Lower leg skin (tissue), 3 donors: ENCODE measurements at regions not wholly inside any gene's neighbourhood (a gene's known extent, or its start where the extent isn't known, plus 50 kb on each side); places are given as distances from the start of the nearest gene placed in this dataset.

Source experiments
- POLR2A ChIP-seq, 2 donors: fragments of 450-650 bp; IDR thresholded peaks; one replicate each; pipeline ENCODE4 v1.6.1; 2016 to 2017; ENCODE audit warnings: antibody characterized with exemption in 2 of 2, mild to moderate bottlenecking in 1 of 2, moderate library complexity in 1 of 2
- TF ChIP-seq, protein P1 (sequence below), 3 donors: fragments of 450-650 bp; IDR thresholded peaks; one replicate each; pipeline ENCODE4 v1.5.1; 2016; ENCODE audit warnings: antibody characterized with exemption in 3 of 3, mild to moderate bottlenecking in 3 of 3, moderate library complexity in 2 of 3

DNA sequence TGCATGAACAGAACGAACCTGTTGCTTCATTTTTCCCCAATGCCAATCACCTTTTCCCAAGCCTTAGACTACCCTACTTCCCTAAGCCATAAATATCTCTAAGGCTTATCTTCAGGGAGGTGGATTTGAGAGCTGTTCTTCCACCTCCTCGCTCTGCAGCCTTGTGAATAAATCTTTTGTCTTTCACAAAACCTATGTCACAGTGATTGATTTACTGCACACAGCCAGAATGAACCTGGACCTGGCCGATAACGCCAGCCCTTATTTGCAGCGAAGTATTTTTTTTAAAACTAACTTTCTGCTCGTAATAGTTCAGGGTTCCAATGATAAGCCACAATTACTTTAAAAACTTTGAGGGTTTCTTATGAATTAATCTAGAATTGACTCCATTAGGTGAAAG lies 632.6 kb downstream of the PTPRU start:
- TF ChIP-seq, protein P1, sequence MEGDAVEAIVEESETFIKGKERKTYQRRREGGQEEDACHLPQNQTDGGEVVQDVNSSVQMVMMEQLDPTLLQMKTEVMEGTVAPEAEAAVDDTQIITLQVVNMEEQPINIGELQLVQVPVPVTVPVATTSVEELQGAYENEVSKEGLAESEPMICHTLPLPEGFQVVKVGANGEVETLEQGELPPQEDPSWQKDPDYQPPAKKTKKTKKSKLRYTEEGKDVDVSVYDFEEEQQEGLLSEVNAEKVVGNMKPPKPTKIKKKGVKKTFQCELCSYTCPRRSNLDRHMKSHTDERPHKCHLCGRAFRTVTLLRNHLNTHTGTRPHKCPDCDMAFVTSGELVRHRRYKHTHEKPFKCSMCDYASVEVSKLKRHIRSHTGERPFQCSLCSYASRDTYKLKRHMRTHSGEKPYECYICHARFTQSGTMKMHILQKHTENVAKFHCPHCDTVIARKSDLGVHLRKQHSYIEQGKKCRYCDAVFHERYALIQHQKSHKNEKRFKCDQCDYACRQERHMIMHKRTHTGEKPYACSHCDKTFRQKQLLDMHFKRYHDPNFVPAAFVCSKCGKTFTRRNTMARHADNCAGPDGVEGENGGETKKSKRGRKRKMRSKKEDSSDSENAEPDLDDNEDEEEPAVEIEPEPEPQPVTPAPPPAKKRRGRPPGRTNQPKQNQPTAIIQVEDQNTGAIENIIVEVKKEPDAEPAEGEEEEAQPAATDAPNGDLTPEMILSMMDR (IDR thresholded peaks at IDR 0.05): no peak
- TF ChIP-seq POLR2A (IDR thresholded peaks at IDR 0.05): no peak
